HG03095 (cell line): ENCODE measurements at regions not wholly inside any gene's neighbourhood (a gene's known extent, or its start where the extent isn't known, plus 50 kb on each side); places are given as distances from the start of the nearest gene placed in this dataset.

Experiments used
- ATAC-seq: cut with Tn5 transposase; IDR thresholded peaks from one replicate; pipeline ENCODE4 v1.9.1; 2021; ENCODE audit warnings: moderate library complexity; ENCODE audit not compliant: unreplicated experiment

- no peak for ATAC-seq
These were observed 439.2 kb upstream of the IGFBP3 start for GRCh38 chr7:46360296-46360695.

- no peak for ATAC-seq
These were observed 436.8 kb upstream of the IGFBP3 start for GRCh38 chr7:46357851-46358250.

- ATAC-seq, result no peak
These were observed 436.2 kb upstream of the IGFBP3 start for GRCh38 chr7:46357290-46357689.

- ATAC-seq, result no peak
These were observed 435.3 kb upstream of the IGFBP3 start for GRCh38 chr7:46356371-46356770.

GRCh38 chr7:46355331-46355730 is 434.3 kb upstream of the IGFBP3 start:
- ATAC-seq, result no peak

GRCh38 chr7:46352004-46352954 is 431.2 kb upstream of the IGFBP3 start:
- ATAC-seq, result no peak

GRCh38 chr7:46349490-46349889 is 428.4 kb upstream of the IGFBP3 start:
- no peak for ATAC-seq

GRCh38 chr7:46344533-46344932 is 423.5 kb upstream of the IGFBP3 start:
- no peak for ATAC-seq

GRCh38 chr7:46343802-46344201 is 422.7 kb upstream of the IGFBP3 start:
- no peak for ATAC-seq

GRCh38 chr7:46322937-46323336 is 401.9 kb upstream of the IGFBP3 start:
- ATAC-seq, result no peak

- no peak for ATAC-seq
These were observed 400.6 kb upstream of the IGFBP3 start for GRCh38 chr7:46321556-46322205.

GRCh38 chr7:46320956-46321355 is 399.9 kb upstream of the IGFBP3 start:
- ATAC-seq, result no peak

GRCh38 chr7:46319841-46320240 is 398.8 kb upstream of the IGFBP3 start:
- no peak for ATAC-seq

GRCh38 chr7:46318276-46318675 is 397.2 kb upstream of the IGFBP3 start:
- ATAC-seq, result no peak

GRCh38 chr7:46317256-46317655 is 396.2 kb upstream of the IGFBP3 start:
- no peak for ATAC-seq

GRCh38 chr7:46315891-46316290 is 394.8 kb upstream of the IGFBP3 start:
- ATAC-seq, result no peak

- no peak for ATAC-seq
These were observed 380.6 kb upstream of the IGFBP3 start for GRCh38 chr7:46301677-46302076.

- ATAC-seq, result no peak
These were observed 376.4 kb upstream of the IGFBP3 start for GRCh38 chr7:46297515-46297914.

GRCh38 chr7:46296526-46296925 is 375.5 kb upstream of the IGFBP3 start:
- no peak for ATAC-seq

GRCh38 chr7:46294381-46294780 is 373.3 kb upstream of the IGFBP3 start:
- no peak for ATAC-seq

- no peak for ATAC-seq
These were observed 371.7 kb upstream of the IGFBP3 start for GRCh38 chr7:46292741-46293140.

GRCh38 chr7:46291601-46292150 is 370.6 kb upstream of the IGFBP3 start:
- peak; percentile 72 for ATAC-seq
